ENCODE measurements at regions not wholly inside any gene's neighbourhood (a gene's known extent, or its start where the extent isn't known, plus 50 kb on each side); places are given as distances from the start of the nearest gene placed in this dataset.
"Not testable (repeated sequence)": the region's sequence is repeated elsewhere in the genome, so short reads cannot be mapped to it uniquely, and the experiment has no call there.

DNA sequence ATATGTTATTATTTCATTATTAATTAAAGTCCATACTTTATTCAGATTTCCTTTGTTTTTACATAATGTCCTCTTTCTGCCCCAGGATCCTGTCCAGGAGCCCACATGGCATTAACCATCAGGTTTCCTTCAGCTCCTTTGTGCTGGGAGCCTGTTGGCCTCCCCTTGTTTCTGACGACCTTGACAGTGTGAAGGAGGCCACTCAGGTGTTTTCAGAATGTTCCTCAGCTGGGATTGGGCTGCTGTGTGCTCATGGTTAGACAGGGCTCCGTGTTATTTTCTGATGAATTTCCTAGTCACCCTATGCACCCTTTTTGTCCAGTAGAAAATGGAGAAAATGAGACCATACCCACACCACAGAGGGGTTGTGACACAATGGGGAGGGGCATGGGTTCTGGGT, 281.0 kb upstream of the FOXF1 start:
- no peak for DNase-seq

GRCh38 chr16:86229866-86230656, 280.3 kb upstream of the FOXF1 start:
- DNase-seq, result no peak

DNA sequence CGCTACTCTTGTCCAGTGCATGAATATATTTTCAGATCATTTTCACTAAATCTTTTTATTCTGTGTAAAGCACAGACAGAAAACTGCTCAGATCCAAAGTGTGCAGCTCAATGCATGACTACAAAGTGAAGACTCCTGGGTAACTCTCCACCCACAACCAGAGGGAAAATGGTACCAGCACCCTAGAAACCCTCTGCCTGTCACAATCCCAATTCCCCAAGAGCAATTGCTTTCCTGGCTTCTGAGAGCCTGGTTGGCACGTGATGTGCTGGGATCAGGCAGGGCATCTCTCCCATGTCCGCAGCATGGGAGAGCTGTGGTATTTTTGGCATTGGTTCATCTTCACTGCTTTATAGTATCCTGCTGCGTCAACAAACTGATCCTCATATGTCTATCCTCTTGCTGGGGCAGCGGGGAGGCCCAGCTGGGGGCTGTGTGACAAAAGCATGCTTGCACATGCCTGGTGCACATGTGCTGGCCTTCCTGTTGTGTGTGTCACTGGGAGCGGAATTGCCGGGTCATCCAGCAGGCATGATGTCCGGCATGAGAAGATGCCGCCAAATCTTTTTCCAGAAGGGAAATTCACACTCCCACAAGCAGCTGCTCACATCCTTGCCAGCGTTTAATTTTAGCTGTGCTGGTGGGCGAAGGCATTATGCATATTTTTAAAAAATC, 278.9 kb upstream of the FOXF1 start:
- no peak for DNase-seq

DNA sequence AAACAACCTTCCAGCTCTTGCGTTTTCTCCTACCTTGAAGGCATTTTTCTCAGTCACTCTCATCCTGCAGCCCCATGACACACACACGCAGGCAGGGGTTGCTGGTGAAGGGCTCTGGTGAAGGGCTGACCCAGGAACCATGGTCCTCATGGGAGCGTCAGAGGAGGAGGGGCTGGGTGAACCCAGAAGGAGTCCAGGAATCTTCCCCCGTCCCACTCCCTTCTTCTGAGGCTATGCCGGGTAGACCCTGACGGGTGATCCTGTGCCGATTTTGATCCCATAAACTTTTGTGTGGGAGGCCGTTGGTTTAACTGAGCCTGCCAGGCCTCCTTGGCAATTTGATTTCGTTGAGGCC, 278.4 kb upstream of the FOXF1 start:
- no peak for DNase-seq

DNA sequence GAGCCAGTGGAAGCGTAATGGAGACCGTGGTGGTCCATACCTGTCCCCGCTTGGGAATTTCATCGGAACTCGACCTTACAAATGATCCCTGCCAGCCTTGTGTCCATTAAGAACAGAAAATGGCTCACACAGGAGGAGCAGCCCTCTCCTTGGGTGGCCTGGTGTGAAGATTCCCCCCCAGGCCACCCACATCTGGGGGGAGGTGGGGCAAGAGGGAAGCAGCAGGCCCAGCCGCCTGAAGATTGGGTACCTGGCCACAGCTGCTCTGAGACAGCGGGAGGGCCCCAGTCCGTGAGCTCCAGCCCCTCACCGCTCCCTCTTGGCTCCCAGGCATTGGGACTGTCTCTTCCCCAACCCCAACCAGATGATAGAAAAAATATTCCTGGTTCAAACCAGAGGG, 277.8 kb upstream of the FOXF1 start:
- no peak for DNase-seq

DNA sequence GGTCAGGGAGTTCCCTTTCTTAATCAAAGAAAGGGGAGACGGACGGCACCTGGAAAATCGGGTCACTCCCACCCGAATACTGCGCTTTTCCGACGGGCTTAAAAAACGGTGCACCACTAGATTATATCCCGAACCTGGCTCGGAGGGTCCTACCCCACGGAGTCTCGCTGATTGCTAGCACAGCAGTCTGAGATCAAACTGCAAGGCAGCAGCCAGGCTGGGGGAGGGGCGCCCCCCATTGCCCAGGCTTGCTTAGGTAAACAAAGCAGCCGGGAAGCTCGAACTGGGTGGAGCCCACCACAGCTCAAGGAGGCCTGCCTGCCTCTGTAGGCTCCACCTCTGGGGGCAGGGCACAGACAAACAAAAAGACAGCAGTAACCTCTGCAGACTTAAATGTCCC, 276.8 kb upstream of the FOXF1 start:
- DNase-seq, result not testable (repeated sequence)

DNA sequence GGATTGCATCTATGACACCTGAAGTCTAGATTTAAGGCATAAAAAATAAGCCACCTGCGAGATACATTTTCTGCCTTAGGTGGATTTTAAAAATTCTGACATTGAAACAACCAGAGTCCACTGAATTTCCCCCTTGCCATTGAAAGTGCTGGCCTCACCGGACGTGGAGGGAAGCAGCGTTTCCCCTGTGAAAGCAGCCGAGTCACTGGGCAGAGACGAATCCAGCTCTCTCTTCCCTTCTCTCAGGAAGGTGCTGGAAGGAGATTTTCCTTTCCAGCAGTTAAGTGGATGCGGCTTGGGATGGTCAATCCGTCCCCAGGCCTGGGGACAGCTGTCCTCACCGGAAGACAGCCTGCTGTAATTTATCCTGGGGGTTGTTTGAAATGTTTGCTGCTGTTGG, 270.9 kb upstream of the FOXF1 start:
- DNase-seq, result no peak

- DNase-seq, result no peak
Measured at GRCh38 chr16:86240716-86241363, 269.5 kb upstream of the FOXF1 start.

- DNase-seq, result no peak
Measured at GRCh38 chr16:86241681-86242080, 268.6 kb upstream of the FOXF1 start.

DNA sequence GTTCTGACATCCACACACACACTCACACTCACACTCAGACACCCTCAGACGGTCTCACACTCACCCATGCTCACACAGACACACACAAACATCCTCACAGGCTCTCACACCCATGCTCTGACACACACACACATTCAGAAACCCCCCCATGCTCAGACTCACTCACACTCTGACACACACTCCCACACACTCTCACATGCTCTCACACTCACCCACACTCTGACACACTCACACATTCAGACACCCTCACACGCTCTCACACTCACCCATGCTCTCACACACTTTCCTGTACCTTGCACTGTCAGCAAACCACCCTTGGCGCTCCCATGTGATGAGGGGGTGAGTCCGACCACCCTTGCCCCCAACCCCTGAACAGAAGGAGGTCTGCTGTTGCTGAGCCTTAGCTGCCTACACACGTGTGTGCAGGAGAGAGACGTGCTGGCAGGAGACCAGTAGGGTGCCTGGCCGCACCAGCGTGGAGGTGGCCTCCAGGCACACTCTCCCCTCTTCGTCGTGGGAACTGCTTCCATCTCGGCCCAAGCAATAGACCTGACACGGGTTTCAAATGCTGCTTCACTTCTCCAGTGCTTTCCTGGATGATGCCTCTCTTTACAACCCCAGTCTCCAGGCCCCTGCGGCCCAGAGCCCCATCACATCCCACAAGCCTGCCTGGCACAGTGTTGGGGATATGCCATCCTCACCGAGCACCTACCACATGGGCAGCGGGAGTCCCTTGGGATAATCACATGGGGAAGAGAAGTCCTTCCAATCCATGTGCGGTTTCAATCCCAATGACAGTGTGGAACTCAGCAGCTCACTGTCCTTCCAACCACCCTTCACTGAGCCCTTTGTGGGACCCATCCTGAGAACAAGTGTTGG, 267.8 kb upstream of the FOXF1 start:
- DNase-seq, result no peak

- DNase-seq, result no peak
Measured at GRCh38 chr16:86243123-86243473, 267.2 kb upstream of the FOXF1 start.

- no peak for DNase-seq
Measured at GRCh38 chr16:86243571-86244154, 266.7 kb upstream of the FOXF1 start.

DNA sequence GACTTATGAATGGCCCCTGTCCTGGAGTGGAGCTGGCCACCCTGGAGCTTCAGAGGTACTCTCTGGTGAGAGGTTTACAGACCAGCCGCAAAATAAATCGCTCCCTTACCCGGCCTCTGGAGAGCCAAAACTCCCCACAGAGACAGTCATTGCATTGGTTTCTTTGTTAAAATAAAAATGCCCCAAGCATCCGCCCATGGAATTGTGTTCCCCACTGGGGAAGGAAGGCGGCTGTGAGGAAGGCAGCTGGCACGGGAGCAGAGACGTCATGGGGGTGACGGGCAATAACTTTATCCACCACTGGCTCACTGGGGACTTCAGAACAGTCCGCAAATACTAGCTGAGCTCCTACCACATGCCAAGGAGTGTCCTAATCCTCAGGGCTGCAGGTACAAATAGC, 266.2 kb upstream of the FOXF1 start:
- DNase-seq, result no peak

DNA sequence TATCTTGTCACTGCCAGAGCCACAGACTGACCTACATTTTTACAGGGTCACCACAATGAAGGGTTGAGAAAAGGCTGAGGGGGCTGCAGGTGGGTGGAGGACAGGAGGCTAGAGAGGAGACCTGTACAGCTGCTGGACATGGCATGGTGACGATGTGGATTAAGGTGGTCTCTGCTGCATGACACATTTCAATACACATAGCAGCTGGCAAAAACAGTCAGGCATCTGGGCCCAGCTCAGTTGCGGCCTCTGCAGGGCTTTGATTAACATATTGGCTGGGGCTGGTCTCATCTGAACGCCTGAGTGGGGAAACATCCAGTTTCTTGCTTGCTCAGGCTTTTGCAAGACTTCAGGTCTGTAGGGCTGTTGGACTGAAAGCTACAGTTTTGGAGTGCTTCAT, 265.4 kb upstream of the FOXF1 start:
- no peak for DNase-seq

- DNase-seq, result no peak
Measured at GRCh38 chr16:86245351-86245750, 265.0 kb upstream of the FOXF1 start.

DNA sequence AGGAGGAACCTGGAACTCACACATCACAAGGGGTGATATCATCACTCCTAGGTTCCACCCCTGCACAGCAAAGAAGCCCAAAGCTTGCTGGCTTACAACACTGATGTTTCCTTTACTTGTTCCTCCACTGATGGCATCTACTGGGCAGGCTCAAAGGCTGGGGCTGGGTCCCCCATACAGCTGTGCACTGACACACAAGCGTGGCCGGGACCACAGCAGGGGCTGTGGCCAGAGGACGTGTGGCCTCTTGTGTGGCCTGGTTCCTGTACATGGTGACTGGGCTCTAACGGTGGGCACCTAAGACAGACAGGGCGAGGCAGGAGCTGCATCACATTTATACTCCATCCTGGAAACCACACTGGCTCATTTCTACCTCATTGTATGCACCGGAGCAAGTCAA, 264.4 kb upstream of the FOXF1 start:
- no peak for DNase-seq

DNA sequence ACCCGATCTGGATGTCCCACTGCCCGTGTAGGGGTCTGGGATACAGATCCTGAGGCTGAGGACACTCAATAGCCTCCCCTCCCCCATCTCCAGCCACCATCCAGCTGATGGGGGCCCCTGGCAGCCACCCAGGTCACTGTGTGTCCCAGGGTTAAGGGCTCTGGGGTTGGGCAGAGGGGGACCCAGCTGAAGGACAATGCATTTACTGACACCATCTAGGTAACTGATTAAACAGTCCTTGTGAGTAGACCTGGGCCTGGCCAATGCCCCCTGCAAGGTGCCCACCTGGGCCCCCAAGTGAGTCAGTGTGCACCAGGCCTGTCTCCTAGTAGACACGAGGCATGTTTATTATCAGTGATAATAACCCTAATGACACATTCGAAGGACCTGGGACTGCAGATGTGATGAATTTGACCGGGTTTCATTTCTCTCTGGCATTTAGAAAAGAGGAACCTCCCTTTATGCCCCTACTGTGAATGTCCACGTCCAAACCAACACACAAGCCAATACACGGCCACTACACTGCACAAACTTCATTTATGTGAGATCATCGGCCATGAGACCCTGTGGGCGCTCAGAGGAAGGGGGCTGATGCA, 261.9 kb upstream of the FOXF1 start:
- no peak for DNase-seq

DNA sequence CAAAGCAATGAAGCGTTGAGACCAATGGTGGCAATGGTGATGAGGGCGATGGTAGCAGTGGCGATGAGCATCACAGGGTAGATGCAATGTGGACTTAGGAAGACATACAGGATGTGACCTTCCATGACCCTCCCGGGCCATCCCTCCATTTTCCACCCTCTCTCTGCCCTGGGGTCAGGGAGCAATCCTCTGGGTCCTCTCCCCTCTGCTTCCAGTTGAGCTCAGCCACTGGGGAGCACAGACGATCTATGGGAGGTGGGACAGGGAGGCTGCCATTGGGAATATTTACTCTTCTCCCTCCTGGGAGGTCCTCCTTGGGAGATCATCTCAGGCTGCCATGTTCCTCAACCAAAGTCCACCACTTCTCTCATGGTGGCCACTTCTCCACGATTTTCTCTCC, 260.7 kb upstream of the FOXF1 start:
- DNase-seq, result no peak

DNA sequence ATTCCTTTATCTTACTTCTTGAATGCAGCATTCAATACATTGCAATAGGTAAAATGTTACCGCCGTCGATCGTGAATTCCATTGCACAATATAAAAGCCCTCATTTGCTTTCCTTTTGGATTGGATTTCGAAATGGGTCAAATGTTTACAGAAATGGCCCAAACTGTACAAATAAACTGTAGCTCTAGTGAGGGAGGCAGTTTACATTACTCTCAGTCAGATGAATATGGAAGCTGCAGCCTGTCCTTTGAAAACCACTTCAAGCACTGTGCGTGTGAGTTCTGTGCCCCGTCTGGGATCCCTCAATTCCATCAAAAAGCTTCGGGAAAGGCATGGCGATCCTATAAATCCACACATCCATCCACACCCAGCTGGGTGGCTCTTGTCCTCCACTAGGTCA, 258.6 kb upstream of the FOXF1 start:
- DNase-seq, result no peak

DNA sequence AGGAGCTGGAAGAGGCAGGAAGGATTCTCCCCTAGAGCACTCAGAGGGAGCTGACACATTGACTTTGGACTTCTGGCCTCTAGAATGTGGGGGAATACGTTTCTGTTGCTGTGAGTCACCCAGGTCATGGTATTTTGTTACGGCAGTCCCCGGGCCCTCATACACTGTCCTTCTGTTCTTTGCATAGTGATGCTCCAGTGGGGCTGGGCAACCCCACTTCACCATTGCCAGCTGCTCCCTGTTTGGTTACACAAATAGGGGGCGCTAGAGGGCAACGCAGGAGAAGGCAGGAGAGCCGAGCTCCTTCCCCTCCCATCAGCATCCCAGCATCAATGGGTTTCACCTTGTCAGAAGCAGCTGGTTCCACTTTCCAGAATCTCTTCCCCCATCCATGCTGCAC, 257.7 kb upstream of the FOXF1 start:
- DNase-seq, result no peak

DNA sequence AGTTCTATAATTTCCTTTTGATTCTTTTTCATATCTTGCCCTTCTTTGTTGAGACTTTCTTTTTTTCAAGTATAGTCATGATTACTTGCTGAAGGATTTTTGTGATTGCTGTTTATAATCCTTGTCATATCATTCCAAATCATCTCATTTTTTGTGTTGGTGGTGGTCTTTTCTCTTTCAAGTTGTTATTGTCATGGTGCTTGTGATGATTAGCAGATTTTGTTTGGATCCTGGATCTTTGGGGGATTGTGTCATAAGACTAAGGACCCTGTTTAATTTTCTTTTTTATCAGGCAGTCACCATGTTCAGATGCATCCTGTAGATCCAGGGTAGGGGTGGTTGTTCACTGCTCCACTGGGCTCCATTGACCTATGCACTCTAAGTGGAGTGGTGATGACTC, 254.4 kb upstream of the FOXF1 start:
- DNase-seq, result no peak

DNA sequence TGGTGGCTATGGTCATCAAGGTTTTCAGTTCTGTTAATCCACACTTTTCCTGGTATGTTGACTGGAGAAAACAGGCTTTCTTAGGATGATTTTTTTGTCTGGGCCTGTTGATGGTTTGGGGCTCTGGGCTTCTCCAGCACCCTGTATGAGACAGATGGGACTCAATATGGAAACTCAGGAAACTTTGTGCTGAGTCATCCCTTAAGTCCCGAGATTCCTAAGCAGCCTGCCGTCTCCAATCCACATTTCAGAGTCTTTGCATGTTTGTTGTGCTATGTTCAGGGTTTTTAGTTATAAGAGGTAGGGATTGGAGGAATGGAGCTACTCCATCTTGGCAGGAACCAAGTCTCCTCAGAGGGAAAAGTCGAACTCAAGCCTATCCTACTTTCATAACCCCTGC, 253.3 kb upstream of the FOXF1 start:
- no peak for DNase-seq

Measured in muscle of back (tissue), 3 donors.